Skeletal muscle tissue (tissue), 3 donors: ENCODE measurements at regions not wholly inside any gene's neighbourhood (a gene's known extent, or its start where the extent isn't known, plus 50 kb on each side); places are given as distances from the start of the nearest gene placed in this dataset.
A peak's percentile ranks its signal among the peaks of the same experiment; 100 is the strongest.

Experiments
- H3K27ac ChIP-seq: one replicate; pipeline ENCODE4 v1.7.0; 2013; ENCODE audit warnings: mild to moderate bottlenecking, low read depth, low read length, inconsistent platforms
- H3K27me3 ChIP-seq, 3 donors: one replicate each; pipeline ENCODE4 v1.7.0; 2013; ENCODE audit warnings: low read length in 3 of 3; ENCODE audit not compliant: control insufficient read depth in 3 of 3, insufficient read depth in 3 of 3
- H3K36me3 ChIP-seq, 3 donors: one replicate each; pipeline ENCODE4 v1.7.0; 2013; ENCODE audit warnings: low read length in 3 of 3; ENCODE audit not compliant: control insufficient read depth in 3 of 3, insufficient read depth in 3 of 3
- H3K4me1 ChIP-seq, 3 donors: one replicate each; pipeline ENCODE4 v1.7.0; 2013; ENCODE audit warnings: low read length in 3 of 3, mild to moderate bottlenecking in 3 of 3; ENCODE audit not compliant: control insufficient read depth in 3 of 3, insufficient read depth in 3 of 3
- H3K4me3 ChIP-seq, 3 donors: one replicate each; pipeline ENCODE4 v1.7.0; 2013; ENCODE audit warnings: low read length in 3 of 3
- H3K9ac ChIP-seq, 3 donors: one replicate each; pipeline ENCODE4 v1.7.0; 2013; ENCODE audit warnings: low read length in 3 of 3, mild to moderate bottlenecking in 3 of 3, moderate library complexity in 2 of 3, low read depth in 1 of 3
- H3K9me3 ChIP-seq, 3 donors: one replicate each; pipeline ENCODE4 v1.7.0; 2013; ENCODE audit warnings: low read length in 3 of 3; ENCODE audit not compliant: control insufficient read depth in 3 of 3
- donor health status: Osteomylitis.

GRCh38 chr7:155212301-155213015 is 85.2 kb upstream of the INSIG1 start:
- no peak overlapping the region for H3K9ac ChIP-seq
- peaks cover 9 to 19% (median 14%) of the 10 kb centered on the region in 3 donors for H3K4me1 ChIP-seq
- no peak overlapping the region for H3K27ac ChIP-seq
- no peaks in the 10 kb centered on the region for H3K36me3 ChIP-seq
- no peak overlapping the region for H3K4me3 ChIP-seq
- H3K27me3 ChIP-seq = peaks cover 7 to 32% (median 14%) of the 10 kb centered on the region in 3 donors
- H3K9me3 ChIP-seq = no peaks in the 10 kb centered on the region

GRCh38 chr7:155213385-155213784 is 84.3 kb upstream of the INSIG1 start:
- Histone ChIP-seq H3K27me3 (peaks cover 7 to 34% (median 14%) of the 10 kb centered on the region in 3 donors), H3K9me3 (no peaks in the 10 kb centered on the region), H3K4me1 (peaks cover 9 to 19% (median 14%) of the 10 kb centered on the region in 3 donors), H3K4me3 (no peak overlapping the region), H3K9ac (no peak overlapping the region), H3K27ac (no peak overlapping the region), H3K36me3 (no peaks in the 10 kb centered on the region)

GRCh38 chr7:155213955-155214740 is 83.5 kb upstream of the INSIG1 start:
- Histone ChIP-seq H3K36me3 (no peaks in the 10 kb centered on the region), H3K27me3 (peaks cover 7 to 37% (median 14%) of the 10 kb centered on the region in 3 donors), H3K4me1 (peaks cover 9 to 17% (median 13%) of the 10 kb centered on the region in 3 donors), H3K4me3 (peak overlapping the region; percentile 54 to 74 (median 70)), H3K9me3 (no peaks in the 10 kb centered on the region), H3K9ac (peak overlapping the region in 2 of 3 donors; percentile 68 to 76), H3K27ac (no peak overlapping the region)

- no peak overlapping the region for H3K4me3 ChIP-seq
- no peak overlapping the region for H3K27ac ChIP-seq
- peaks cover 7 to 29% (median 14%) of the 10 kb centered on the region in 3 donors for H3K27me3 ChIP-seq
- H3K9me3 ChIP-seq = no peaks in the 10 kb centered on the region
- H3K36me3 ChIP-seq = no peaks in the 10 kb centered on the region
- H3K9ac ChIP-seq = no peak overlapping the region
- peaks cover 9 to 14% (median 9%) of the 10 kb centered on the region in 3 donors for H3K4me1 ChIP-seq
Measured at GRCh38 chr7:155215576-155216325, 81.9 kb upstream of the INSIG1 start.

- no peak overlapping the region for H3K4me3 ChIP-seq
- H3K4me1 ChIP-seq = peaks cover 9 to 14% (median 9%) of the 10 kb centered on the region in 3 donors
- H3K27me3 ChIP-seq = peaks cover 7 to 24% (median 14%) of the 10 kb centered on the region in 3 donors
- H3K9ac ChIP-seq = no peak overlapping the region
- no peak overlapping the region for H3K27ac ChIP-seq
- H3K9me3 ChIP-seq = no peaks in the 10 kb centered on the region
- H3K36me3 ChIP-seq = no peaks in the 10 kb centered on the region
Measured at GRCh38 chr7:155216475-155217272, 81.0 kb upstream of the INSIG1 start.

GRCh38 chr7:155217634-155218033 is 80.0 kb upstream of the INSIG1 start:
- Histone ChIP-seq H3K4me1 (peaks cover 9 to 14% (median 9%) of the 10 kb centered on the region in 3 donors), H3K4me3 (no peak overlapping the region), H3K9me3 (no peaks in the 10 kb centered on the region), H3K27ac (no peak overlapping the region), H3K27me3 (peaks cover 7 to 24% (median 14%) of the 10 kb centered on the region in 3 donors), H3K36me3 (no peaks in the 10 kb centered on the region), H3K9ac (no peak overlapping the region)

- H3K36me3 ChIP-seq = no peaks in the 10 kb centered on the region
- H3K27ac ChIP-seq = no peak overlapping the region
- no peak overlapping the region for H3K4me3 ChIP-seq
- H3K4me1 ChIP-seq = peaks cover 9 to 14% (median 9%) of the 10 kb centered on the region in 3 donors
- no peak overlapping the region for H3K9ac ChIP-seq
- H3K27me3 ChIP-seq = peaks cover 11 to 24% (median 12%) of the 10 kb centered on the region in 3 donors
- no peaks in the 10 kb centered on the region for H3K9me3 ChIP-seq
Measured at GRCh38 chr7:155218276-155219153, 79.2 kb upstream of the INSIG1 start.

GRCh38 chr7:155219154-155219531 is 78.5 kb upstream of the INSIG1 start:
- peaks cover 7 to 8% (median 8%) of the 10 kb centered on the region in 3 donors for H3K4me1 ChIP-seq
- H3K27me3 ChIP-seq = peaks cover 11 to 22% (median 11%) of the 10 kb centered on the region in 3 donors
- H3K27ac ChIP-seq = no peak overlapping the region

More at GRCh38 chr7:155219154-155219531, 78.5 kb upstream of the INSIG1 start:
- Histone ChIP-seq H3K9me3 (no peaks in the 10 kb centered on the region), H3K4me3 (no peak overlapping the region), H3K9ac (no peak overlapping the region), H3K36me3 (no peaks in the 10 kb centered on the region)
